ENCODE measurements at regions not wholly inside any gene's neighbourhood (a gene's known extent, or its start where the extent isn't known, plus 50 kb on each side); places are given as distances from the start of the nearest gene placed in this dataset.

DNA sequence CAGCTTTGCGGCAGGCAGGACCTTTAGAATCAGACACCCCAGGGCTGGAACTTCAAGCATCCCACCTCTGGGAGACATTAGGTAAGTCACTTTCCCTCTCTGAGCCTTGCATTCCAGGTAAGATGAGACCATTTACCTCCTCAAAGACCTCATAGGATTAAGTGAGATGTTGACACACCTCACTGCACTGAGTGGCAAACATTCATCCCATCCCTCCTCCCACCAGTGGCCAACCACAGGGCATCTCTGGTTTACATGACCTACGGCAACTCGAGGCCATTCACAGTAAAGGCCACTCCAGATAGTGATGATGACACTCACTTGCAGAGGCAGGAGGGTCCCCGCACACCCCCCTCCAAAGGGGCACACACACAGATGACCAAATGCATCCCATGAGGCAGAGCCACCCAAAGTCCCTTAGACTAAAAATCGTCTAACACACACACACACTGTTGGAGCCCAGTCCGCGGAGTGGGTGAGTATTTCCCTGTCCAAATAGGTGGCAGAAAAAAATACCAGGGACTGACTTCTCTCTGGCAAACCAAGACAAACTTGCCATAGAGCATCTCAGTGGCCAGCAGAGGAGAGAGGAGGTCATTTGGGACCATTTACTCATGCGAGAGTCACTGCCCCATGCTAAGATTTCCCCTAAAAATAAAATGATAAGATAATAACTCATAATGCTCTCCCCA is 454.9 kb downstream of the SOX9 start:
- DNase-seq (no peak), ATAC-seq (ENCODE audit: low FRiP score) (no peak)
- H3K36me3 ChIP-seq (ENCODE audit: control insufficient read depth in 1 of 2, insufficient read depth in 2 of 2, low read length in 1 of 2): no peaks in the 10 kb centered on the region
- no peaks in the 10 kb centered on the region for H3K27me3 ChIP-seq (ENCODE audit: control insufficient read depth in 1 of 2, insufficient read depth in 2 of 2, low read length in 1 of 2)
- no peak overlapping the region for H3K4me3 ChIP-seq (ENCODE audit: low read length in 2 of 2)
- H3K9me3 ChIP-seq (ENCODE audit: control insufficient read depth, low read length): no peaks in the 10 kb centered on the region
- intact Hi-C loops (cut with DNase I): no loop called here
- H3K27ac ChIP-seq (ENCODE audit: low read depth in 1 of 2, low read length in 2 of 2): no peak overlapping the region
- no peaks in the 10 kb centered on the region for H3K4me1 ChIP-seq (ENCODE audit: control insufficient read depth in 1 of 2, insufficient read depth in 2 of 2, low read length in 2 of 2)
- 44 to 46% methylated on average over 8 of the region's 8 CpGs for WGBS, 2 donors

DNA sequence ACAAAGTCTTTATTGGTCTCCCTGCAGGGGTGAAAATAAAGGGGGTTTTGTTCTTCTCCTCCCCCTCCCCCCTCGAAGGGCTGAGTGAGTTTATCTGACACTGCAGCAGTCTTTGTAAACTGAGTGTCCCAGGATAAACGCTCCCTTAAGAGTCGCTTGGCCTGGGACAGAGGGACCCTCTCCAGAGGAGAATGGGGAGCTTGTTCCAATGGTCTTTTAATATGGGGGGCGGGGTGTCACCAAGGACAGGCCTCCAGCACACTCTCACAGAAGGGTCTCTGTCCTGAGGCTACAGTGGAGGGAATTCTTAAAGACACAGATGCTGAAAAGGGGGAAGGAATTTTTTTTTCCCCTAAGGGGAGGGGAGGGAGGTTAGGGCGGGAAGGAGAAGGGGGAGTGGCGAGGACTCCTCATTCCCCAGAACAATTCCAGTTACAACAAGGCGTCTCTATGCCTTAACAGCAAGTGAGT is 455.5 kb downstream of the SOX9 start:
- DNase-seq: no peak
- no peaks in the 10 kb centered on the region for H3K27me3 ChIP-seq (ENCODE audit: control insufficient read depth in 1 of 2, insufficient read depth in 2 of 2, low read length in 1 of 2)
- H3K9me3 ChIP-seq (ENCODE audit: control insufficient read depth, low read length): no peaks in the 10 kb centered on the region
- WGBS, 2 donors: 18 to 28% methylated on average over 6 to 7 of the region's 7 CpGs
- no peak overlapping the region for H3K4me3 ChIP-seq (ENCODE audit: low read length in 2 of 2)
- ATAC-seq (ENCODE audit: low FRiP score): no peak
- H3K4me1 ChIP-seq (ENCODE audit: control insufficient read depth in 1 of 2, insufficient read depth in 2 of 2, low read length in 2 of 2): no peaks in the 10 kb centered on the region
- no peak overlapping the region for H3K27ac ChIP-seq (ENCODE audit: low read depth in 1 of 2, low read length in 2 of 2)
- no peaks in the 10 kb centered on the region for H3K36me3 ChIP-seq (ENCODE audit: control insufficient read depth in 1 of 2, insufficient read depth in 2 of 2, low read length in 1 of 2)
- intact Hi-C loops (cut with DNase I): no loop called here

DNA sequence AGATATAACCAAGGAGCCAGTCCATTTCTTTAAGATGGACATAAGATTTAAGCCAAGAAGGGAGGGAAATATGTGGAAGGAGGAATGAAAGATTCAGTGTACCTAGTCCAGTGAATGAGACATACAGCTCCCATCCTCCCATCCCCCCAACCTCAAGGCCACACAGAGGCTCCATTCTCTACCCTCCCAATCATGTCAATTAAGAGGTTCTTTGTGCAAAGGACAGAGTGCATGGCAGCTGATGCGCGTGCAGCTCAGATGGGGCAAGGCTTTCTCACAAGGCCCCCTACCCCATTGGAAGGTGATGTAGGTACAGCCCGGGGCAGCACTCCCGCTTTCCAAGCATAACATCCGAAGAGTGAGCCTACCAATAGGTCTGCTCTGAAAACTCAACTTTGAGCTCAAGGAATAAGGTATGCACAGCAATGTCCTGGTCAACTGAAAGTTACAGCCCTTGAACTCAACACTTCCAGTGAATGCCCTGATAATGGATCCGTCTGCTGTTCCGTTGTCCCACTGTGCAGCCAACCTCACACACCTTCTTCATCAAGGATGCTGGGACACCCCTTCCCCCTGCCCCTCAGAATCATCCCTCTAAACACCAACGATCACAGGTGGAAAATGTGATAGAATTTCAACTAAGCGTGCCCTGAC is 458.1 kb downstream of the SOX9 start:
- Histone ChIP-seq H3K4me1 (ENCODE audit: control insufficient read depth in 1 of 2, insufficient read depth in 2 of 2, low read length in 2 of 2) (no peaks in the 10 kb centered on the region), H3K9me3 (ENCODE audit: control insufficient read depth, low read length) (no peaks in the 10 kb centered on the region), H3K4me3 (ENCODE audit: low read length in 2 of 2) (no peak overlapping the region), H3K27me3 (ENCODE audit: control insufficient read depth in 1 of 2, insufficient read depth in 2 of 2, low read length in 1 of 2) (no peaks in the 10 kb centered on the region), H3K27ac (ENCODE audit: low read depth in 1 of 2, low read length in 2 of 2) (no peak overlapping the region), H3K36me3 (ENCODE audit: control insufficient read depth in 1 of 2, insufficient read depth in 2 of 2, low read length in 1 of 2) (no peaks in the 10 kb centered on the region)
- intact Hi-C loops (cut with DNase I): no loop called here
- no peak for DNase-seq
- ATAC-seq (ENCODE audit: low FRiP score): no peak
- WGBS, 2 donors: 88 to 93% methylated on average over 9 of the region's 9 CpGs

DNA sequence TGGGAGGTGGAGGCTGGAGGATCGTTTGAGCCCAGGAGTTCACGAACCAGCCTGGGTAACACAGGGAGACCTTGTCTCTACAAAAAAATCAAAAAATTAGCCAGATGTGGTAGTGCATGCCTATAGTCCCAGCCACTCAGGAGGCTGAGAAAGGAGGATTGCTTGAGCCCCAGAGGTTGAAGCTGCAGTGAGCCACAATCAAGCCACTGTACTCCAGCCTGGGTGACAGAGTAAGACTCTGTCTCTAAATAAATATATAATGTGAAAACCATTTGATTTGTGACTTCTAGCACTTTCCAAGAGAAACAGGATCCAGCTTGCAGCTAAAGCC is 459.1 kb downstream of the SOX9 start:
- Histone ChIP-seq H3K9me3 (ENCODE audit: control insufficient read depth, low read length) (no peaks in the 10 kb centered on the region), H3K27ac (ENCODE audit: low read depth in 1 of 2, low read length in 2 of 2) (no peak overlapping the region), H3K36me3 (ENCODE audit: control insufficient read depth in 1 of 2, insufficient read depth in 2 of 2, low read length in 1 of 2) (no peaks in the 10 kb centered on the region), H3K27me3 (ENCODE audit: control insufficient read depth in 1 of 2, insufficient read depth in 2 of 2, low read length in 1 of 2) (no peaks in the 10 kb centered on the region), H3K4me3 (ENCODE audit: low read length in 2 of 2) (no peak overlapping the region), H3K4me1 (ENCODE audit: control insufficient read depth in 1 of 2, insufficient read depth in 2 of 2, low read length in 2 of 2) (no peaks in the 10 kb centered on the region)
- ATAC-seq (ENCODE audit: low FRiP score): no peak
- DNase-seq: no peak
- WGBS, 2 donors: 68 to 79% methylated on average over 2 of the region's 2 CpGs
- intact Hi-C loops (cut with DNase I): no loop called here

DNA sequence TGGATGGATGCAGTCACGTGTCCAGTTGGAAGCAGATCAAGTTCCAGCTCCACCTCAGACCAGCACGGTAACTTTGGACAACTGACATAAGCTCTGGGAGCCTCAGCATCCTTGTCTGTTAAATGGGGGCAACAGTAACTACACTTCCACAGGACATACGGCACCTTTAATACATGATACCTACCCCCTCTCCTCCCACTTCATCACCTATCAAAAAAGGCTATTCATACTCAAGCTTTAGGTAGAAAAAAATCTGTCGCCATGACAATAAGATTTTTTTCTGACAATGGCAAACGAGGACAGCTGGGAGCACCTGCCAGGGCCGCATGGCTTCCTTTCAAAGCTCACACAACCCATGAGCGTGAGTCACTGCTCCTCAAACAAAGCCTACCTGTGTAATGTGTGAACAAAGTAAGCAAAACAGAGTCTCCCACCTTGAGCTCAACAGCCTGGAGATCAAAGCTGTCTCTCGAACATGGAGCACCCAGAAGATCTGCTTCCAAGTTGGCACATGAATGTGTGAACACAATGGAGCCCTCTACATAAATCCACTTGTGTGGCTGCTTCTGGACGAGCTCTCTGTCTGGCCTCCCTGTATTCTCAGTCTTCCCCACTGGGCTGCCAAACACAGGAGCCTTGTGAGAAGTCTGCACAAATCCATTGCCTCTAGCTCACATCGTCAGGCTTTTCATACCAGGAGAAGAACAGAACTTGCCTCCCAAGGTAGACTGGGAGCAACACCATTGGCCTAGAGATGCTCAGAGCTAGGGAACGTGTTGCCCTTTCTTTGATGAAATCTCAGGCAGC is 459.7 kb downstream of the SOX9 start:
- intact Hi-C loops (cut with DNase I): no loop called here

DNA sequence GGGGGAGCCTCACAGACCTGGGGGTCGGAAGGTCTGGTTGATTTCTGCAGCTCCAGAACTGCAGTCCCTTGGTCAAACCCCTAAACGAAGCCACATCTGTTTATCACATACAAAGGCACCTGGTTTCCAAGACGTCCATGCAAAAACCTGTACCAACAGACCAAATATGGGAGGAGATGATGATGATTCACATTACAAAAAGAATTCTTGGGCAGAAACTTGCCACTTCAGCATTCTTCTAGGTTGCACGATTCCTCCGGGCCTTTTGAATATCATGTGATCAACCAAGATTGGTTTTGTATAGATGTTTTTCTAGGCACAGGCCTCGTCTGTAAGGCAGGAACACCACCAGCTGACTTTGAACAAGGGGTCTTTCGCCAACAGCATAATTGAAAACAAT is 466.3 kb downstream of the SOX9 start:
- no peaks in the 10 kb centered on the region for H3K9me3 ChIP-seq (ENCODE audit: control insufficient read depth, low read length)
- DNase-seq: no peak
- 73 to 75% methylated on average over 7 of the region's 7 CpGs for WGBS, 2 donors
- H3K36me3 ChIP-seq (ENCODE audit: control insufficient read depth in 1 of 2, insufficient read depth in 2 of 2, low read length in 1 of 2): no peaks in the 10 kb centered on the region
- H3K4me3 ChIP-seq (ENCODE audit: low read length in 2 of 2): no peak overlapping the region
- H3K4me1 ChIP-seq (ENCODE audit: control insufficient read depth in 1 of 2, insufficient read depth in 2 of 2, low read length in 2 of 2): no peaks in the 10 kb centered on the region
- no peak for ATAC-seq (ENCODE audit: low FRiP score)
- H3K27ac ChIP-seq (ENCODE audit: low read depth in 1 of 2, low read length in 2 of 2): no peak overlapping the region
- intact Hi-C loops (cut with DNase I): no loop called here
- no peaks in the 10 kb centered on the region for H3K27me3 ChIP-seq (ENCODE audit: control insufficient read depth in 1 of 2, insufficient read depth in 2 of 2, low read length in 1 of 2)

More for the DNA sequence above, 459.7 kb downstream of the SOX9 start:
- no peaks in the 10 kb centered on the region for H3K36me3 ChIP-seq (ENCODE audit: control insufficient read depth in 1 of 2, insufficient read depth in 2 of 2, low read length in 1 of 2)
- H3K27me3 ChIP-seq (ENCODE audit: control insufficient read depth in 1 of 2, insufficient read depth in 2 of 2, low read length in 1 of 2): no peaks in the 10 kb centered on the region
- no peaks in the 10 kb centered on the region for H3K4me1 ChIP-seq (ENCODE audit: control insufficient read depth in 1 of 2, insufficient read depth in 2 of 2, low read length in 2 of 2)
- H3K27ac ChIP-seq (ENCODE audit: low read depth in 1 of 2, low read length in 2 of 2): no peak overlapping the region
- H3K9me3 ChIP-seq (ENCODE audit: control insufficient read depth, low read length): no peaks in the 10 kb centered on the region
- no peak for ATAC-seq (ENCODE audit: low FRiP score)
- no peak for DNase-seq
- 56 to 62% methylated on average over 11 of the region's 11 CpGs for WGBS, 2 donors
- H3K4me3 ChIP-seq (ENCODE audit: low read length in 2 of 2): no peak overlapping the region

DNA sequence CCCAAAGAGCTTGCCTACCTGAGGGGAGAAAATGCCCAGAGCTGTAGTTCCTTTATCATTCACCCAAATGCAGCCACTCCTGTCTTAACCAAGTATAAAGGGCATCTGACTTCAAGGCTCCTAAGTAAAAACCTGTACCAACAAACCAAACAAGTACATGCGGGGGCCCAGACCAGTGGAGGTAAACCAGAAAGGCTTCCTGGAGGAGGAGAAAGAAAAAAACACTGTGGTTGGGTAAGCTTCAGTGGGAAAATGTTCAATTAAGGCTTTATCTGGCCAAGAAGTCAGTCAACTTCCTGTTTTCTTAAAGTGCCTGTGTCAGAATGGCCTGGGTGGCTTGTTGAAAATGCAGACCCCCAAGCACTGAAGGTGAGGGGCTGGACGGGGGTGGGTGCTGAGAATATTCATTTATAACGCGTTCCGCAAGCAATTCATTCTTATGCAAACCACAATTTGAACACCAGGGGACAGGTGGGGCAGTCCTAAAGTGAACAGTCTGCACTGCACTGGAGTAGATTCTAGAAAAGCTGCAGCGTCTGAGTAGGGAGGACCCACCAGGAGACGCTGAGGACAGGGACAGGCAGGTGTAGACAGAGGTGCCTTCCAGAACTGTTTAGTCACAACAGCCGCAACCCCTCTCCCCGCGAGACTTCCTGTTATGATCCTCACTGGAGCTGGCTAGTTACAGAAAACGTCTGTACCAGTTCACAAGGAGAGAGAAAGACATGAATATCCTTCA is 467.1 kb downstream of the SOX9 start:
- no peaks in the 10 kb centered on the region for H3K36me3 ChIP-seq (ENCODE audit: control insufficient read depth in 1 of 2, insufficient read depth in 2 of 2, low read length in 1 of 2)
- H3K27me3 ChIP-seq (ENCODE audit: control insufficient read depth in 1 of 2, insufficient read depth in 2 of 2, low read length in 1 of 2): peaks cover 0 to 2% of the 10 kb centered on the region in 2 donors
- no peaks in the 10 kb centered on the region for H3K9me3 ChIP-seq (ENCODE audit: control insufficient read depth, low read length)
- no peak overlapping the region for H3K27ac ChIP-seq (ENCODE audit: low read depth in 1 of 2, low read length in 2 of 2)
- WGBS, 2 donors: 31 to 32% methylated on average over 11 of the region's 11 CpGs
- no peaks in the 10 kb centered on the region for H3K4me1 ChIP-seq (ENCODE audit: control insufficient read depth in 1 of 2, insufficient read depth in 2 of 2, low read length in 2 of 2)
- no peak for DNase-seq
- H3K4me3 ChIP-seq (ENCODE audit: low read length in 2 of 2): no peak overlapping the region
- intact Hi-C loops (cut with DNase I): no loop called here
- no peak for ATAC-seq (ENCODE audit: low FRiP score)

DNA sequence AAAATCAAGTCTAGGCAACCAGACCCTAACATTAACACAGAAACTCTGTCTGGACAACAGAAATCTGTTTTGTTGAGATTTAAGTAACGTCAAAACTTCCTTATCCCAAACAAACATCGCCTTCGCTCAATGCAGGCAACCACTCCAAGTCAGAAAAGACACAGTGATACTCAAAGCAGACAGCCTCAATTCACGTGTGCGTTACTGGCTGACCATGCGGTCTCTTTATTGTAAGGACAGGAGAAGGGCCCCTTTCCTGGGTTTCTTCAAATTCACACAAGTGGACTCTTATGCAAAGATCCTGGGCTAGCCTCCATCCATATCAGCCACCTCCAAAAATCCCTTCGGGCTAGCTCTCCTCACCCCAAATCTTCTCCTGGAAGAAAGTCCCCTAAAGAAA is 467.7 kb downstream of the SOX9 start:
- H3K27me3 ChIP-seq (ENCODE audit: control insufficient read depth in 1 of 2, insufficient read depth in 2 of 2, low read length in 1 of 2): peaks cover 0 to 2% of the 10 kb centered on the region in 2 donors
- 71 to 72% methylated on average over 7 of the region's 7 CpGs for WGBS, 2 donors
- intact Hi-C loops (cut with DNase I): no loop called here

More for the DNA sequence above, 467.7 kb downstream of the SOX9 start:
- no peaks in the 10 kb centered on the region for H3K4me1 ChIP-seq (ENCODE audit: control insufficient read depth in 1 of 2, insufficient read depth in 2 of 2, low read length in 2 of 2)
- H3K36me3 ChIP-seq (ENCODE audit: control insufficient read depth in 1 of 2, insufficient read depth in 2 of 2, low read length in 1 of 2): no peaks in the 10 kb centered on the region
- ATAC-seq (ENCODE audit: low FRiP score): no peak
- no peaks in the 10 kb centered on the region for H3K9me3 ChIP-seq (ENCODE audit: control insufficient read depth, low read length)
- no peak overlapping the region for H3K27ac ChIP-seq (ENCODE audit: low read depth in 1 of 2, low read length in 2 of 2)
- no peak overlapping the region for H3K4me3 ChIP-seq (ENCODE audit: low read length in 2 of 2)
- DNase-seq: no peak
